ENCODE measurements at regions not wholly inside any gene's neighbourhood (a gene's known extent, or its start where the extent isn't known, plus 50 kb on each side); places are given as distances from the start of the nearest gene placed in this dataset.
"Not testable (repeated sequence)": the region's sequence is repeated elsewhere in the genome, so short reads cannot be mapped to it uniquely, and the experiment has no call there.

- Histone ChIP-seq H3K4me1 (ENCODE audit: insufficient read depth, low read length) (peaks cover 9% of the 10 kb centered on the region), H3K9me3 (ENCODE audit: low read length) (no peaks in the 10 kb centered on the region), H2AFZ (ENCODE audit: low read depth, low read length) (peak overlapping the region; percentile 26), H3K27me3 (ENCODE audit: insufficient read depth, low read length) (no peaks in the 10 kb centered on the region), H3K4me3 (ENCODE audit: low read length) (no peak overlapping the region), H3K36me3 (ENCODE audit: insufficient read depth, low read length) (no peaks in the 10 kb centered on the region)
These were observed 349.9 kb downstream of the ZBBX start for GRCh38 chr3:167030082-167030725.

GRCh38 chr3:167019503-167019902, 360.6 kb downstream of the ZBBX start:
- H3K36me3 ChIP-seq (ENCODE audit: insufficient read depth, low read length); H2AFZ ChIP-seq (ENCODE audit: low read depth, low read length); H3K4me3 ChIP-seq (ENCODE audit: low read length); H3K27me3 ChIP-seq (ENCODE audit: insufficient read depth, low read length); H3K9me3 ChIP-seq (ENCODE audit: low read length); H3K4me1 ChIP-seq (ENCODE audit: insufficient read depth, low read length): not testable (repeated sequence)

GRCh38 chr3:167018591-167019111, 361.4 kb downstream of the ZBBX start:
- not testable (repeated sequence) for H3K4me3 ChIP-seq (ENCODE audit: low read length); H3K36me3 ChIP-seq (ENCODE audit: insufficient read depth, low read length); H2AFZ ChIP-seq (ENCODE audit: low read depth, low read length); H3K9me3 ChIP-seq (ENCODE audit: low read length); H3K27me3 ChIP-seq (ENCODE audit: insufficient read depth, low read length); H3K4me1 ChIP-seq (ENCODE audit: insufficient read depth, low read length)

- H3K36me3 ChIP-seq (ENCODE audit: insufficient read depth, low read length) = no peaks in the 10 kb centered on the region
- H3K4me1 ChIP-seq (ENCODE audit: insufficient read depth, low read length) = no peaks in the 10 kb centered on the region
- no peak overlapping the region for H3K4me3 ChIP-seq (ENCODE audit: low read length)
- no peaks in the 10 kb centered on the region for H3K9me3 ChIP-seq (ENCODE audit: low read length)
- H3K27me3 ChIP-seq (ENCODE audit: insufficient read depth, low read length) = no peaks in the 10 kb centered on the region
- H2AFZ ChIP-seq (ENCODE audit: low read depth, low read length) = no peak overlapping the region
These were observed 367.4 kb downstream of the ZBBX start for GRCh38 chr3:167012691-167013090.

- H3K36me3 ChIP-seq (ENCODE audit: insufficient read depth, low read length) = no peaks in the 10 kb centered on the region
- no peaks in the 10 kb centered on the region for H3K9me3 ChIP-seq (ENCODE audit: low read length)
- H3K4me1 ChIP-seq (ENCODE audit: insufficient read depth, low read length) = no peaks in the 10 kb centered on the region
- H3K4me3 ChIP-seq (ENCODE audit: low read length) = no peak overlapping the region
- H3K27me3 ChIP-seq (ENCODE audit: insufficient read depth, low read length) = no peaks in the 10 kb centered on the region
- H2AFZ ChIP-seq (ENCODE audit: low read depth, low read length) = no peak overlapping the region
These were observed 371.3 kb downstream of the ZBBX start for GRCh38 chr3:167008791-167009190.

GRCh38 chr3:167001374-167001773, 378.7 kb downstream of the ZBBX start:
- Histone ChIP-seq H2AFZ (ENCODE audit: low read depth, low read length) (no peak overlapping the region), H3K4me3 (ENCODE audit: low read length) (no peak overlapping the region), H3K4me1 (ENCODE audit: insufficient read depth, low read length) (no peaks in the 10 kb centered on the region), H3K36me3 (ENCODE audit: insufficient read depth, low read length) (no peaks in the 10 kb centered on the region), H3K27me3 (ENCODE audit: insufficient read depth, low read length) (no peaks in the 10 kb centered on the region), H3K9me3 (ENCODE audit: low read length) (no peaks in the 10 kb centered on the region)

- H3K27me3 ChIP-seq (ENCODE audit: insufficient read depth, low read length) = no peaks in the 10 kb centered on the region
- H3K4me1 ChIP-seq (ENCODE audit: insufficient read depth, low read length) = no peaks in the 10 kb centered on the region
- H3K4me3 ChIP-seq (ENCODE audit: low read length) = no peak overlapping the region
- H3K9me3 ChIP-seq (ENCODE audit: low read length) = no peaks in the 10 kb centered on the region
- H2AFZ ChIP-seq (ENCODE audit: low read depth, low read length) = no peak overlapping the region
- no peaks in the 10 kb centered on the region for H3K36me3 ChIP-seq (ENCODE audit: insufficient read depth, low read length)
These were observed 387.0 kb downstream of the ZBBX start for GRCh38 chr3:166993015-166993630.

- Histone ChIP-seq H3K9me3 (ENCODE audit: low read length) (no peaks in the 10 kb centered on the region), H3K4me1 (ENCODE audit: insufficient read depth, low read length) (no peaks in the 10 kb centered on the region), H3K27me3 (ENCODE audit: insufficient read depth, low read length) (no peaks in the 10 kb centered on the region), H3K4me3 (ENCODE audit: low read length) (no peak overlapping the region), H2AFZ (ENCODE audit: low read depth, low read length) (no peak overlapping the region), H3K36me3 (ENCODE audit: insufficient read depth, low read length) (no peaks in the 10 kb centered on the region)
These were observed 394.1 kb downstream of the ZBBX start for GRCh38 chr3:166986000-166986399.

- H3K9me3 ChIP-seq (ENCODE audit: low read length); H2AFZ ChIP-seq (ENCODE audit: low read depth, low read length); H3K27me3 ChIP-seq (ENCODE audit: insufficient read depth, low read length); H3K4me3 ChIP-seq (ENCODE audit: low read length); H3K36me3 ChIP-seq (ENCODE audit: insufficient read depth, low read length); H3K4me1 ChIP-seq (ENCODE audit: insufficient read depth, low read length): not testable (repeated sequence)
These were observed 404.3 kb downstream of the ZBBX start for GRCh38 chr3:166975796-166976195.

GRCh38 chr3:166967714-166968113, 412.4 kb downstream of the ZBBX start:
- H3K9me3 ChIP-seq (ENCODE audit: low read length) = not testable (repeated sequence)

GRCh38 chr3:166962911-166963310, 417.2 kb downstream of the ZBBX start:
- Histone ChIP-seq H3K9me3 (ENCODE audit: low read length) (no peaks in the 10 kb centered on the region), H2AFZ (ENCODE audit: low read depth, low read length) (no peak overlapping the region), H3K4me1 (ENCODE audit: insufficient read depth, low read length) (no peaks in the 10 kb centered on the region), H3K36me3 (ENCODE audit: insufficient read depth, low read length) (no peaks in the 10 kb centered on the region), H3K4me3 (ENCODE audit: low read length) (no peak overlapping the region), H3K27me3 (ENCODE audit: insufficient read depth, low read length) (no peaks in the 10 kb centered on the region)

More at GRCh38 chr3:166967714-166968113, 412.4 kb downstream of the ZBBX start:
- H3K4me1 ChIP-seq (ENCODE audit: insufficient read depth, low read length); H3K27me3 ChIP-seq (ENCODE audit: insufficient read depth, low read length); H3K4me3 ChIP-seq (ENCODE audit: low read length); H3K36me3 ChIP-seq (ENCODE audit: insufficient read depth, low read length); H2AFZ ChIP-seq (ENCODE audit: low read depth, low read length): not testable (repeated sequence)

- Histone ChIP-seq H3K36me3 (ENCODE audit: insufficient read depth, low read length) (no peaks in the 10 kb centered on the region), H3K27me3 (ENCODE audit: insufficient read depth, low read length) (no peaks in the 10 kb centered on the region), H3K9me3 (ENCODE audit: low read length) (no peaks in the 10 kb centered on the region), H3K4me3 (ENCODE audit: low read length) (no peak overlapping the region), H3K4me1 (ENCODE audit: insufficient read depth, low read length) (no peaks in the 10 kb centered on the region), H2AFZ (ENCODE audit: low read depth, low read length) (no peak overlapping the region)
These were observed 423.0 kb downstream of the ZBBX start for GRCh38 chr3:166957121-166957520.

- Histone ChIP-seq H2AFZ (ENCODE audit: low read depth, low read length) (no peak overlapping the region), H3K9me3 (ENCODE audit: low read length) (no peaks in the 10 kb centered on the region), H3K27me3 (ENCODE audit: insufficient read depth, low read length) (no peaks in the 10 kb centered on the region), H3K36me3 (ENCODE audit: insufficient read depth, low read length) (no peaks in the 10 kb centered on the region), H3K4me1 (ENCODE audit: insufficient read depth, low read length) (no peaks in the 10 kb centered on the region), H3K4me3 (ENCODE audit: low read length) (no peak overlapping the region)
These were observed 424.7 kb downstream of the ZBBX start for GRCh38 chr3:166955201-166955939.
